Putamen (tissue), 1 donor: ENCODE measurements at regions not wholly inside any gene's neighbourhood (a gene's known extent, or its start where the extent isn't known, plus 50 kb on each side); places are given as distances from the start of the nearest gene placed in this dataset.

Experiments
- DNase-seq: peaks from one replicate; pipeline ENCODE4 v3.0.0-alpha.2; 2016; ENCODE audit warnings: low spot score

- no peak for DNase-seq
Measured at GRCh38 chr15:67004142-67004541, 61.3 kb upstream of the SMAD3 start.

GRCh38 chr15:67005294-67005996 lies 60.0 kb upstream of the SMAD3 start:
- no peak for DNase-seq

- no peak for DNase-seq
Measured at GRCh38 chr15:67006083-67007065, 59.0 kb upstream of the SMAD3 start.

- DNase-seq, result no peak
Measured at GRCh38 chr15:67009576-67010569, 55.5 kb upstream of the SMAD3 start.

GRCh38 chr15:67010898-67011616 lies 54.3 kb upstream of the SMAD3 start:
- DNase-seq, result no peak

- no peak for DNase-seq
Measured at GRCh38 chr15:67011617-67012005, 53.8 kb upstream of the SMAD3 start.

- no peak for DNase-seq
Measured at GRCh38 chr15:67013696-67014095, 51.7 kb upstream of the SMAD3 start.
